Left colon (tissue), 2 donors: ENCODE measurements at regions not wholly inside any gene's neighbourhood (a gene's known extent, or its start where the extent isn't known, plus 50 kb on each side); places are given as distances from the start of the nearest gene placed in this dataset.

Experiments used
- ATAC-seq: fragments of 200-7000 bp; cut with Tn5 transposase; one replicate; pipeline ENCODE4 v1.9.1; 2020; ENCODE audit warnings: mild to moderate bottlenecking, moderate library complexity
- DNase-seq, 2 donors: peaks; one replicate each; pipeline ENCODE4 v3.0.0-alpha.2; 2020
- intact Hi-C, 2 donors: fragments of 100-400 bp; cut with DNase I in 1 of 2; cut with micrococcal nuclease in 1 of 2; formaldehyde crosslinking; loops; one replicate each; pipeline versions ENCODE4 v1.11.2 to v1.14.0; 2022; cut with DNase I, micrococcal nuclease
- donor health status: DM: no; HTN: no; CAD: no.
- donor health status: DM: yes; HTN: yes; CAD: no.

DNA sequence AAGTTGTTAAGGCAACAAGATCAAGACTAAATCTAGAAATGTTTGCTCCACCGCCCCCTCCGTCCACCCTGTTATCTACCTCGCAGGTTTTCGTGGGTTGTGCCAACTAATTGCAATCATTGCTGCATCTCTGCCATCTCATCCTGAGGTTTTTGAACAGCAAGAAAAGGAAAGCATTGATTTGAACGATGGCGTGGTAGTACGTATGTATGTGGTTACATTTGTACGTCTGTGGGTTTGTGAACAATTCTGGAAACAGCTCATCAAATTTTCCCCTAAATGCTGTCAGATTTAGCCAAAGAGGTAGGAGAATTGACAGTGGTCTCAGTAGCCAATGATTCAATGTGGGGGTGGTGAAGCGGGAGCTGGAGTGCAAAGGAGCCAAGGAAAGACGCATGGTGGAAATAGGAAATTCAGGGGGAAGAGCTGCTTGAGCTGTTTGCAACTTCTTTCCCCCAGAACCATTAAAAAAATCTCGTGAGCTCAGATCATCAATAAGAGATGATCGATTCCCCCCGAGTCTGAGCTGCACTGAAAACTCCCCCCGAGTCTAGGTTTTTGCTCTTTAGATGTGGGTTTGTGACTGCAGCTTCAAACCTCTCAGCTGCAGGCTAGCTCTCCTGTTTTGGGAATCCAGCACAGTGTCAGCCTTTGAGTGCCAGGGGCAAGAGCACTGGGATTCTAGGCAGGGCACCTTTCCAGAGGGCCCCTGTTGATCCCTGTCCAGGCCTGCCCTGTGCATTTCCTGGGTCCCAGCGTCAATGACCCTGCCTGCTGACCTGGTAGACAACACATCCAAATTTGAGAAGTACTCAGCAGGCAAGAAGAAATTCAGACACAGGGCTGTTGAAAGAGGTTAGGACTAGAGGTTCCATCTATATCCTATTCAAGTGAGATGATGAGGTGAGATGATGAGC is 72.6 kb upstream of the LY86 start:
- DNase-seq (no peak), ATAC-seq (no peak)
- intact Hi-C loops: no loop called here

DNA sequence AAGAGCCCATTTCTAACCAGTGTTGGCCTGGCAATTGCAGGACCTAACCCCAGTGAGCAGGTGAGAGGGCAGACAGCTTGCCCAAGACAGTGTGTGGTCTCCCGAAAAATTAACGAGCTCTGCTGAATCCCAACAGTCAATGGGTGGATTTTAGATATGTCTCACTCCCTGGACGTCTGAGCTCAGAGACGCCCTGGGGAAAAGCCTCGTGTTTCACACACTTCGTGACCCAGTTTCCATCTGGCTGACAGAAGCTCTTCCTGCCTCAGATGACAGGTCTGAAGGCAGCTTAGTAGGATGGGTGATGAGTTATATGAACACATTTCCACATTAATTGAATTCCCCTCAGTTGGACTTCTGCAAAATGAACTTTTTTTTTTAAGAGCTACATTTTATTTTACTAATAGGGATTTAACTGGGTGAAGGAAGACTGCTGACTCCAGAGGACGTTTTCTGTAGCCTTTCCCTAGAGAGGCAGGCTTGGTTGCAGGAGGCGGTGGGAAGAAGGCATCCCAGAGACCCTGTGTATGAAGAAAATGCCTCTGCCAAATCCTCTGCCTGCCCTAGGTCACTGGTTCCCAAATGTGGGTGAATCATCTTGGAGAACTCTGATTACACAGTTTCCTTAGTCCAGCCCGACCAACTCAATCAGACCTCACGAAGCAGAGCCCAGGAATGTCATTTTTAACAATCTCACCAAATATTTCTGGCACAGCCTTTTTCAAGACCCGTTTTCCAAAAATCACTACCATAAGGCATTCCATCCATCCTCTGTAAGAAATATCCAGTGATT is 71.7 kb upstream of the LY86 start:
- DNase-seq: no peak
- no peak for ATAC-seq
- intact Hi-C loops: no loop called here

DNA sequence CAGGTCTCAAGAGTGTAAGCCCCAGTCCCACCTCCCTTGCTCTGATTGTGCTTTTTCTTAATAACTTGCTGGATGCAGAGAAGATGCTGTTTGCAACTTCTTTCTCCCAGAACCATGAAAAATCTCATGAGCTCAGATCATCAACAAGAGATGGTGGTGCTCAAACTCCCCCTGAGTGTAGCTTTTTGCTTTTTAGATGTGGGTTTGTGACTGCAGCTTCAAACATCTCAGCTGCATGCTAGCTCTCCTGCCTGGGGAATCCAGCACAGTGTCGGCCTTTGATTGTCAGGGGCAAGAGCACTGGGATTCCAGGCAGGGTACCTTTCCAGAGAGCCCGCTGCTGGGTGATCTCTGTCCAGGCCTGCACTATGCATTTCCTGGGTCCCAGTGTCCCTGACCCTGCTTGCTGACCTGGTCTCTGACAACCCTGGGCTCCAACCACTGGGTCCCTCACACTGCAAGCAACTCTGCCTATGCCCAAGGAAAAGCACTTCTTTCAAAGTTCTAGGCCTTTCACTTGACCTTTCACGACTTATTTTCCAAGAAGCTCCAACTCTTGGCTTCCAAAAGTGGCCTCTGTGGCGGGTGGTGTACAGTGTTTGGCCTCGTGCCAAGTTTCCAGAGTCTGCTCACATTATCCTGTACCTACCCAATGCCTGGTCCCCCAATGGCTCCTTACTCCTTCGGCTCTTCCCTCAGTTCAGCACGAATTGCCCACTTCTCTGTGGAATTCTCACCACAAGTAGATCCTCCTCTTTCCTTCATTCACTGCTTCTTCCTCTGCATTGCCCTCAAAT is 69.7 kb upstream of the LY86 start:
- DNase-seq (no peak), ATAC-seq (no peak)
- intact Hi-C loops: no loop called here

DNA sequence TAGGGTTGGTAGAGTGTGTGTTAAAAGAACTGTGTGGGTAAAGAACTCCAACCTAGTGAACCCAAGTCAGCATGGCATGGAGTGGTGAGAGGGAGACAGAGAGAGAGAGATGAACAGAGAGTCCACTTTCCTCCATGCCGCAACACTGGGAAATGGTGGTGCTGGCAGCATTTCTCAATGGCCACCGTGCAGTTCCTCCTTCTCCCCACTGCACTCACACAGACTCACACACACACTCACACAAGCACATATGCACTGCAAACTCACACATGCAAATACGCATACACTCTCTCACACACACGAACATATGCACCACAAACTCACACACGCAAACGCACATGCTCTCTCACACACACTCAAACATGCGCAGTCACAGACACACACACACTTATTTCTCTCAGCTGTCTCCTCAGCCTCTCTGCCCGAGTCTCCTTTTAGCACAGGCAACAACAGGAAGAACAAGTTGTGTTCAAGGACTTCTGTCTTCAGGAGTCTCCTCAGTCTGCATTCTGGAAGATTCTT is 66.5 kb upstream of the LY86 start:
- no peak for DNase-seq
- intact Hi-C loops: no loop called here
- ATAC-seq: no peak

DNA sequence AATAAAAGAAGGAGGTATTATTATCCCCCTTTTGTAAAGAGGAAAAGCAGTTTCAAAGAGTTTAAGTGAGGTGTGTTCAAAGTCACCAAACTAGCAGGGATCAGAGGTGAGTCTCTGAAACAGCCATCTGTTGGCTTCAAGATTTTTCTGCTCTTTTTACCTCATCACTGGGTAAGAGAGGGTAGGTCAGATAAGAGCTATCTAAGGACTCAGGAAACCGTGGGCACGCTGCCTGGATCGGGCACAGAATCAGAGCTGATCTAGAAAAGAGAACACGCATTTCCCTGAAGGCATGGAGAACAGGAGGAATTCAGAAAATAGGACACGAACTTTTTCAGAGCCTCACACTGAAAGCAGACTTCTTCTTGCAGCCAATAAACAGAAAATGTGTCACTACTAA is 65.8 kb upstream of the LY86 start:
- DNase-seq: no peak
- intact Hi-C loops: no loop called here
- ATAC-seq: no peak

DNA sequence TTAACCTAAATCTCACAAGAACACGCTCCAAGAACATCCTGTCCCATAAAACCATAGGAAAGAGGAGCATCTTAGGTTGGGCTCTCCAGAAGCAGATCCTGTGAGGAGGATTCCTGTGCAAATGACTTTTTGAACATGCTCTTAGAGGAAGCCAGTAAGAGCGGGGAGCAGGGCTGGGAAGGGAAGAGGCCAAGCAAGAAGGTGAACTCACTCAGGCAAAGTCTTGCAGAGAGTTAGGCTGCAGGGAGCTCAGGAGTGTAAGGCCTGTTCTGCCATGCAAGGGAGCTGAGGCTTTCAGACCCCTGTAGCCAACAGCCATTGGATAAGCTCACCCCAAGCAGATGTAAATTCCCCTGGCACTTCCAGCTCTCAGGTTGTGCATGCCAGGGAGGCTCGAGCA is 63.6 kb upstream of the LY86 start:
- ATAC-seq (no peak), DNase-seq (no peak)
- intact Hi-C loops: no loop called here

DNA sequence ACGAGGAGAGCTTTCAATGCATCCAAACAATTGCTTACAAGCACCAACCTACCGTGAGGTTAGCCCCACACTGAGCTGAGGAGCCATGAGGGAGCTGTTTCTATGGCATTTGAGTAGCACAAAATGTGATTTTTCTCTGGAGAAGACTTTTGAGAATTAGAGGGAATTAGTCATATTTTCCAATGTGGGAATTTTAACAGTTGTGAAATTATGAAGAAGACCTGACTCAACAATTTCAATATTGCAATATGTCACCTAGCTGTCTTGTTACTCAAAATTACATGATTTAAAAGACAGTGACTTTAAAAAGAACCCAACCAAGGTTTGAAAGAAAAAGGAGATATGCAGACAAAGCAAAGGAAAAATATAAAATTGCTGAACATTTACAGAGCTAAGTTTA is 62.6 kb upstream of the LY86 start:
- DNase-seq: no peak
- intact Hi-C loops: no loop called here
- ATAC-seq: no peak

DNA sequence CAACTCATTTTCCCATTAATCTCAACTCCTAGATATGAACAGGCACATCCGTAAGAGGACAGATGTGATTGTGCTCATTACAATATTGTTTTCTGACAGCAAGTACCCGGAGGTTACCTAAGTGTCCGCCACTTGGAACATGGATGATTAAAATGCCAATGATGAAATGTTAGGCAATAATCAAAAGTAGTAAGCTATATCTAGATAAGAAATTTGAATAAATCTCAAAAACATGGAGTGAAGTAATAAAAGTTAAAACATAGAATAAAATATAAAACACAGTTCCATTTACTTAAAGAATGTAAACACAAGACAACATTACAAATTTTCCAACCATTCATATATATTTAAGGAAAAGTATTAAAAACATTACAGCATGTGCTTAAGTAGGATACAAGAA is 59.2 kb upstream of the LY86 start:
- ATAC-seq: no peak

DNA sequence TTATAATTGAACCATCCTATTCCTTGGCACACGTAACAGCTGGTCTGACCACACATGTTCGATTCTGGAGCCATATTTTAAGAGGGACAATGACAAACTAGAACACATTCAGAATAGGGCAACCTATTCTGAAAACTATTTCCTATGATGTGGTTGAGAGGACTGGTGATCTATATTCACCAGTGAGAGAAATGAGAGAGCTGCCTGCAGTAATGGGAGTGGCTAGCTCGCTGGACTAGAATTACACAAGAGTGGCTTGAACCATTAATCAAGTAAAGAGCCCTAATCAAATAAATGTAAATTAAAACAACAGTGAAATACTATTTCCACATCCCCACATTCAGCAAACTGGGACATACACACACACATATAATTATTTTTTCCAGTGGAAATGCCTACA is 55.3 kb upstream of the LY86 start:
- ATAC-seq (no peak), DNase-seq (no peak)
- intact Hi-C loops: no loop called here

More for the DNA sequence above, 59.2 kb upstream of the LY86 start:
- no peak for DNase-seq
- intact Hi-C loops: no loop called here

DNA sequence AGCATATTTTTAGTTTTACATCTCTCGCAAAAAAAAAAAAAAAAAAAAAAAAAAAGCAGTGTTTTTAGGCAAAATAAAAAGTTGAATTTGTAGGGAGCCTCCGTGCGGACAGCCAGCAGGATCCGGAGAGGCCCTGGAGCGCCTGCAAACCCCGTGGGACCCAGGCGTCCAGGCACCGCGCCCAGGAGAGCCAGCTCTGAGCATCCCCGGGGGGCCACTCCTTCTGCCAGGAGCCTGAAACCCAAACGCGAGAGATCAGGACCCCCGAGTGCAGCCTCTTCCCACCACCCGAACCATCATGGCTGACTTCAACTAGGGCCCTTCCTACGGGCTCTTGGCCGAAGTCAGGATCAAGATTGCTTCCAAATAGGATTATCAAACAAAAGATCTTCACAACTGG is 54.1 kb upstream of the LY86 start:
- no peak for ATAC-seq
- no peak for DNase-seq
- intact Hi-C loops: no loop called here

DNA sequence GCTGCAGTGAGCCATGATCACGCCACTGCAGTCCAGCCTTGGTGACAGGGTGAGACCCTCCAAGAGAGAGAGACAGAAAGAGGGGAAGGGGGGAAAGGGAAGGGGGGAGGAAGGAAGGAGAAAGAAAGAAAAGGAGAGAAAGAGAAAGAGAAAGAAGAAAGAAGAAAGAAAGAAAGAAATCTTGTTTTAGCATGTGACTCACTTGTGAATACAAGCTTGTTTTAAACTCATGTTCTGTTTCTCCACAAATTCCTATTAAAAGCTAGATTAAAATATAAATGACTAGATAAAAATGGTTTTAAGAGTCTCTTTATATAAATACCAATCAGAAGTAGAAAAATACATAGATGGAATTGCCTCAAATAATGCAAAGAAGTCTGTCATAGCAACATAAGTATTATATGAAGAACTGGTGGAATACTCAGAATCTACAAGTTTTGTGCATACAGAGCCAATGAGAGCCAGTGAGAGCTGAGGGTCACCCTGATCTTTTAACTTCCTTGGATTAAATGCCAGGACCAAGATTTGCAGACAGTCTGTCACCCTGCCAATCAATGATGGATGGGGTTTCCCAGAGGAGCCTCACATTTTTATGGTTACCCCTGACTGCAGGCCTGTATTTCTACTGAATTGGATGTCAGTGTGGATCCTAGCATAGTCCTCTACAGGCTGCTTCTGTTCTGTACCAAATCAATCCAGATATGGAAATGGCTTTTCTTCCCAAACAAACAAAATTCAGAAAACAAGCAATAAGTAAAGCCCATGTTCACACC is 50.8 kb upstream of the LY86 start:
- intact Hi-C loops: no loop called here
- DNase-seq: no peak

DNA sequence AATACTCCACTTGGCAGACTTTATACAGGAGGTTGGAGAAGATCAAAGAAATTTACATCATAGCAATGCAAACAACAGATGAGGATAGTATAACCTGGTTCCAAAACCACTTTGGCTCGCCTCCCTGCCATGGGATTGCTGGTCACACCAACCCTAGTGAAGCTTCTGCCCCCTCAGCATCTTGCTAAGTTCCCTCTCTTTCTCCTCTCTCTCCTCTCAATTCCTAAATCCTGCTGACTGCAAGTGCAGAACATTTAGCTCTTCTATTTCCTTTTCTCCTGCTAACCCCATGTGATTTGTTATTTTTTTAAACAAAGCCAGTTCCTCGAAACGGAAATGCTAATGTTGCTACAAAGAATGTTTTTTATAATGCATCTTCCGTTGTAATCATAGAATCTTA is 50.3 kb upstream of the LY86 start:
- ATAC-seq (no peak), DNase-seq (no peak)
- intact Hi-C loops: no loop called here

More for the DNA sequence above, 50.8 kb upstream of the LY86 start:
- no peak for ATAC-seq
